DOHH2 (cell line): ENCODE measurements at regions not wholly inside any gene's neighbourhood (a gene's known extent, or its start where the extent isn't known, plus 50 kb on each side); places are given as distances from the start of the nearest gene placed in this dataset.
"Not testable (repeated sequence)": the region's sequence is repeated elsewhere in the genome, so short reads cannot be mapped to it uniquely, and the experiment has no call there.

Experiments
- H3F3A ChIP-seq: fragments of 200-600 bp; sonication (generic), shearing (Covaris generic); 2 replicates; pipeline ENCODE4 v1.6.0; 2016; ENCODE audit warnings: antibody characterized with exemption, mild to moderate bottlenecking; ENCODE audit not compliant: control insufficient read depth, insufficient read depth
- H3K27ac ChIP-seq: fragments of 200-600 bp; sonication (generic); 2 replicates; pipeline ENCODE4 v1.5.1; 2014; ENCODE audit warnings: low read depth, mild to moderate bottlenecking, low read length, moderate library complexity
- H3K27me3 ChIP-seq: fragments of 200-600 bp; sonication (generic); 2 replicates; pipeline ENCODE4 v1.6.1; 2014; ENCODE audit warnings: mild to moderate bottlenecking, low read length, mixed read lengths; ENCODE audit not compliant: control insufficient read depth
- H3K36me3 ChIP-seq: fragments of 200-600 bp; sonication (generic); 2 replicates; pipeline ENCODE4 v1.6.1; 2014; ENCODE audit warnings: mild to moderate bottlenecking, low read length, moderate library complexity, mixed read lengths; ENCODE audit not compliant: control insufficient read depth
- H3K4me1 ChIP-seq: fragments of 200-600 bp; sonication (generic); 2 replicates; pipeline ENCODE4 v1.6.1; 2014; ENCODE audit warnings: mild to moderate bottlenecking, low read length, mixed read lengths; ENCODE audit not compliant: control insufficient read depth
- H3K4me2 ChIP-seq: fragments of 200-600 bp; sonication (generic); 2 replicates; pipeline ENCODE4 v1.6.0; 2014; ENCODE audit warnings: mild to moderate bottlenecking, low read length, moderate library complexity
- H3K4me3 ChIP-seq: fragments of 200-600 bp; sonication (generic); 2 replicates; pipeline ENCODE4 v1.5.1; 2014; ENCODE audit warnings: mild to moderate bottlenecking, low read length, mixed read lengths
- H3K79me2 ChIP-seq: fragments of 200-600 bp; sonication (generic); 2 replicates; pipeline ENCODE4 v1.6.1; 2014; ENCODE audit warnings: mild to moderate bottlenecking, low read length, mixed read lengths; ENCODE audit not compliant: control insufficient read depth
- H3K9me2 ChIP-seq: fragments of 200-600 bp; sonication (generic); replicated peaks from 2 replicates; pipeline ENCODE4 v1.6.1; 2014; ENCODE audit warnings: mild to moderate bottlenecking, low read length, mixed read lengths; ENCODE audit not compliant: control insufficient read depth
- H3K9me3 ChIP-seq: fragments of 200-600 bp; sonication (generic); 2 replicates; pipeline ENCODE4 v1.6.1; 2014; ENCODE audit warnings: antibody characterized with exemption, low read length, mixed read lengths; ENCODE audit not compliant: control insufficient read depth, insufficient read depth
- H4K20me1 ChIP-seq: fragments of 200-600 bp; sonication (generic); 2 replicates; pipeline ENCODE4 v1.6.0; 2014; ENCODE audit warnings: low read depth, mild to moderate bottlenecking, antibody characterized with exemption, low read length, moderate library complexity; ENCODE audit not compliant: control insufficient read depth, insufficient read depth
- CTCF ChIP-seq: fragments of 200-600 bp; sonication (generic); IDR thresholded peaks from one replicate; pipeline ENCODE4 v1.5.1; 2014; ENCODE audit warnings: antibody characterized with exemption, mild to moderate bottlenecking, low read depth, low read length; ENCODE audit not compliant: poor library complexity, severe bottlenecking
- EZH2phosphoT487 ChIP-seq: fragments of 200-600 bp; sonication (generic); IDR thresholded peaks from 2 replicates; pipeline ENCODE4 v1.6.1; 2017; ENCODE audit warnings: borderline replicate concordance, mild to moderate bottlenecking, antibody characterized with exemption, low read length, moderate library complexity, mixed read lengths

DNA sequence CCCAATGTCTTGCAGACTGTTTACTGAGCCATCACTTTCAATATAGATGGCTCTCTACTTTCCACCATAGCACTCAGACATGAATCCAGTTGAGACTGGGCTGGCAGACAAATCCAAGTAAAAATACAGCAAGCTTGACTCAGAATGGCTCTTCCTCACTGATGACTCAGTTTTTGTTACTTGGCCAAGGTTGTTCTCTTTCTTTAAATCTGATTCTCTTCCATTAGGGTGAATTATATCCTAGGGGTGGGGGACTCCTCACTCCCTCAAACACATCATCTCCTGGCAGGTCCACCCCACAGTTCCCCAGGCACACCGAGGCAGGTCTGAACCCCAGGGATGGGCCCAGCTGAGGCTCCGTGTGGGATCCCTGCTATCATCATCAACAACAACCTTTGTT lies 157.9 kb downstream of the MEX3B start:
- TF ChIP-seq CTCF (no peak), EZH2phosphoT487 (no peak)
- Histone ChIP-seq H3K9me3 (no peaks in the 10 kb centered on the region), H4K20me1 (no peaks in the 10 kb centered on the region), H3K79me2 (no peaks in the 10 kb centered on the region), H3K4me2 (no peak overlapping the region), H3K36me3 (no peaks in the 10 kb centered on the region), H3K27me3 (no peaks in the 10 kb centered on the region), H3K9me2 (no peaks in the 10 kb centered on the region), H3F3A (no peaks in the 10 kb centered on the region), H3K4me1 (no peaks in the 10 kb centered on the region), H3K4me3 (no peak overlapping the region), H3K27ac (no peak overlapping the region)

- not testable (repeated sequence) for H3K27ac ChIP-seq, H3K4me1 ChIP-seq, H3F3A ChIP-seq
Observed at GRCh38 chr15:81887188-81887587, 158.6 kb downstream of the MEX3B start.

GRCh38 chr15:81886591-81886990 lies 159.2 kb downstream of the MEX3B start:
- Histone ChIP-seq H4K20me1 (no peaks in the 10 kb centered on the region), H3K27ac (no peak overlapping the region), H3F3A (no peaks in the 10 kb centered on the region), H3K4me1 (no peaks in the 10 kb centered on the region), H3K4me3 (no peak overlapping the region), H3K9me3 (no peaks in the 10 kb centered on the region), H3K79me2 (no peaks in the 10 kb centered on the region), H3K27me3 (no peaks in the 10 kb centered on the region), H3K36me3 (no peaks in the 10 kb centered on the region), H3K9me2 (no peaks in the 10 kb centered on the region), H3K4me2 (no peak overlapping the region)
- TF ChIP-seq CTCF: no peak
- no peak for TF ChIP-seq EZH2phosphoT487

More at GRCh38 chr15:81887188-81887587, 158.6 kb downstream of the MEX3B start:
- not testable (repeated sequence) for H3K27me3 ChIP-seq, H3K4me3 ChIP-seq, H3K79me2 ChIP-seq, H4K20me1 ChIP-seq, H3K9me3 ChIP-seq, H3K36me3 ChIP-seq, H3K4me2 ChIP-seq, H3K9me2 ChIP-seq

DNA sequence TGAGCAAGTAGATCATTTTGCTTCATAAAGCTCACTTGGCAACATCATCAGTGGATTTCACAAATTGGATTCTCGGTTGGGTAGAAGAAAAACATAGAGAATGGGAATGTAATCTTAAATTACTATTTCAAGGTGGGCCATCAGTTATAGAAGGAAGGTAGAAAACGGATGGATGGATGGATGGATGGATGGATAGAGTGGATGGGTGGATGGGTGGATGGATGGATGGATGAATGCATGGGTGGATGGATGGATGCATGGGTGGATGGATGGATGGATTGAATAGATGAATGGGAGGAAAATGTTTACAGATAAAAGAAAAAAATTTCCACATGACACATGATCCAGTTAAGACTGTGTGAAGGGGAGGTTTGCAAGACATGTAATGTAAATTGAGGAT lies 159.7 kb downstream of the MEX3B start:
- TF ChIP-seq EZH2phosphoT487 (no peak), CTCF (no peak)
- Histone ChIP-seq H3K4me2 (no peak overlapping the region), H3K9me3 (no peaks in the 10 kb centered on the region), H4K20me1 (no peaks in the 10 kb centered on the region), H3K27me3 (no peaks in the 10 kb centered on the region), H3K79me2 (no peaks in the 10 kb centered on the region), H3K9me2 (no peaks in the 10 kb centered on the region), H3K27ac (no peak overlapping the region), H3K36me3 (no peaks in the 10 kb centered on the region), H3K4me1 (peaks cover 3% of the 10 kb centered on the region; the same call in 1 of the 2 replicates), H3K4me3 (no peak overlapping the region), H3F3A (no peaks in the 10 kb centered on the region)
